ENCODE measurements at regions not wholly inside any gene's neighbourhood (a gene's known extent, or its start where the extent isn't known, plus 50 kb on each side); places are given as distances from the start of the nearest gene placed in this dataset.

GRCh38 chr1:193565971-193566577 is 379.7 kb upstream of the B3GALT2 start:
- H3K27me3 Mint-ChIP-seq (ENCODE audit: low read depth) = no peaks in the 10 kb centered on the region
- no peak overlapping the region for H3K27ac Mint-ChIP-seq
- H3K4me1 Mint-ChIP-seq (ENCODE audit: low read depth) = peaks cover 24% of the 10 kb centered on the region
- H3K4me3 Mint-ChIP-seq = no peak overlapping the region
- peaks cover 18% of the 10 kb centered on the region for H3K9me3 Mint-ChIP-seq
- DNase-seq (ENCODE audit: low spot score) = no peak
- H3K36me3 Mint-ChIP-seq (ENCODE audit: low read depth) = peaks cover 12% of the 10 kb centered on the region

GRCh38 chr1:193562121-193562520 is 375.7 kb upstream of the B3GALT2 start:
- H3K27ac Mint-ChIP-seq = no peak overlapping the region
- DNase-seq (ENCODE audit: low spot score) = no peak
- H3K36me3 Mint-ChIP-seq (ENCODE audit: low read depth) = peaks cover 7% of the 10 kb centered on the region
- no peaks in the 10 kb centered on the region for H3K27me3 Mint-ChIP-seq (ENCODE audit: low read depth)
- H3K4me3 Mint-ChIP-seq = no peak overlapping the region
- no peaks in the 10 kb centered on the region for H3K9me3 Mint-ChIP-seq
- H3K4me1 Mint-ChIP-seq (ENCODE audit: low read depth) = peaks cover 13% of the 10 kb centered on the region

GRCh38 chr1:193558491-193559028 is 372.1 kb upstream of the B3GALT2 start:
- Mint-ChIP-seq H3K9me3 (no peaks in the 10 kb centered on the region), H3K4me1 (ENCODE audit: low read depth) (peaks cover 10% of the 10 kb centered on the region), H3K4me3 (no peak overlapping the region), H3K27me3 (ENCODE audit: low read depth) (no peaks in the 10 kb centered on the region), H3K36me3 (ENCODE audit: low read depth) (peaks cover 6% of the 10 kb centered on the region), H3K27ac (peak overlapping the region; percentile 32)
- peak; percentile 8 for DNase-seq (ENCODE audit: low spot score)

GRCh38 chr1:193555662-193556441 is 369.4 kb upstream of the B3GALT2 start:
- no peak for DNase-seq (ENCODE audit: low spot score)
- H3K27ac Mint-ChIP-seq = no peak overlapping the region
- H3K4me3 Mint-ChIP-seq = no peak overlapping the region
- peaks cover 6% of the 10 kb centered on the region for H3K36me3 Mint-ChIP-seq (ENCODE audit: low read depth)
- no peaks in the 10 kb centered on the region for H3K27me3 Mint-ChIP-seq (ENCODE audit: low read depth)
- no peaks in the 10 kb centered on the region for H3K9me3 Mint-ChIP-seq
- H3K4me1 Mint-ChIP-seq (ENCODE audit: low read depth) = peaks cover 8% of the 10 kb centered on the region

- peaks cover 2% of the 10 kb centered on the region for H3K36me3 Mint-ChIP-seq (ENCODE audit: low read depth)
- no peak overlapping the region for H3K27ac Mint-ChIP-seq
- DNase-seq (ENCODE audit: low spot score) = no peak
- no peak overlapping the region for H3K4me3 Mint-ChIP-seq
- no peaks in the 10 kb centered on the region for H3K9me3 Mint-ChIP-seq
- H3K4me1 Mint-ChIP-seq (ENCODE audit: low read depth) = peaks cover 6% of the 10 kb centered on the region
- no peaks in the 10 kb centered on the region for H3K27me3 Mint-ChIP-seq (ENCODE audit: low read depth)
Measured at GRCh38 chr1:193553564-193553963, 367.2 kb upstream of the B3GALT2 start.

- no peaks in the 10 kb centered on the region for H3K27me3 Mint-ChIP-seq (ENCODE audit: low read depth)
- no peak overlapping the region for H3K4me3 Mint-ChIP-seq
- peaks cover 2% of the 10 kb centered on the region for H3K36me3 Mint-ChIP-seq (ENCODE audit: low read depth)
- H3K9me3 Mint-ChIP-seq = no peaks in the 10 kb centered on the region
- H3K4me1 Mint-ChIP-seq (ENCODE audit: low read depth) = peaks cover 3% of the 10 kb centered on the region
- H3K27ac Mint-ChIP-seq = no peak overlapping the region
- no peak for DNase-seq (ENCODE audit: low spot score)
Measured at GRCh38 chr1:193552274-193552673, 365.9 kb upstream of the B3GALT2 start.

- no peaks in the 10 kb centered on the region for H3K27me3 Mint-ChIP-seq (ENCODE audit: low read depth)
- no peak overlapping the region for H3K4me3 Mint-ChIP-seq
- peaks cover 2% of the 10 kb centered on the region for H3K36me3 Mint-ChIP-seq (ENCODE audit: low read depth)
- H3K4me1 Mint-ChIP-seq (ENCODE audit: low read depth) = peaks cover 8% of the 10 kb centered on the region
- H3K9me3 Mint-ChIP-seq = peaks cover 3% of the 10 kb centered on the region
- DNase-seq (ENCODE audit: low spot score) = no peak
- H3K27ac Mint-ChIP-seq = no peak overlapping the region
Measured at GRCh38 chr1:193549081-193549480, 362.7 kb upstream of the B3GALT2 start.

- DNase-seq (ENCODE audit: low spot score) = no peak
- Mint-ChIP-seq H3K36me3 (ENCODE audit: low read depth) (peaks cover 14% of the 10 kb centered on the region), H3K4me3 (no peak overlapping the region), H3K27me3 (ENCODE audit: low read depth) (no peaks in the 10 kb centered on the region), H3K4me1 (ENCODE audit: low read depth) (peaks cover 25% of the 10 kb centered on the region), H3K27ac (no peak overlapping the region), H3K9me3 (peaks cover 7% of the 10 kb centered on the region)
Measured at GRCh38 chr1:193545171-193545570, 358.8 kb upstream of the B3GALT2 start.

- no peak for DNase-seq (ENCODE audit: low spot score)
- H3K9me3 Mint-ChIP-seq = peaks cover 7% of the 10 kb centered on the region
- H3K27ac Mint-ChIP-seq = no peak overlapping the region
- H3K36me3 Mint-ChIP-seq (ENCODE audit: low read depth) = peaks cover 13% of the 10 kb centered on the region
- H3K4me1 Mint-ChIP-seq (ENCODE audit: low read depth) = peaks cover 37% of the 10 kb centered on the region
- no peaks in the 10 kb centered on the region for H3K27me3 Mint-ChIP-seq (ENCODE audit: low read depth)
- no peak overlapping the region for H3K4me3 Mint-ChIP-seq
Measured at GRCh38 chr1:193543259-193543658, 356.8 kb upstream of the B3GALT2 start.

GRCh38 chr1:193542690-193543089 is 356.3 kb upstream of the B3GALT2 start:
- DNase-seq (ENCODE audit: low spot score) = no peak
- H3K27ac Mint-ChIP-seq = peak overlapping the region; percentile 4
- no peaks in the 10 kb centered on the region for H3K27me3 Mint-ChIP-seq (ENCODE audit: low read depth)
- H3K36me3 Mint-ChIP-seq (ENCODE audit: low read depth) = peaks cover 13% of the 10 kb centered on the region
- H3K4me3 Mint-ChIP-seq = no peak overlapping the region
- H3K9me3 Mint-ChIP-seq = peaks cover 7% of the 10 kb centered on the region
- H3K4me1 Mint-ChIP-seq (ENCODE audit: low read depth) = peaks cover 42% of the 10 kb centered on the region

- Mint-ChIP-seq H3K9me3 (peaks cover 7% of the 10 kb centered on the region), H3K27me3 (ENCODE audit: low read depth) (no peaks in the 10 kb centered on the region), H3K27ac (peak overlapping the region; percentile 96), H3K4me1 (ENCODE audit: low read depth) (peaks cover 46% of the 10 kb centered on the region), H3K4me3 (peak overlapping the region; percentile 70), H3K36me3 (ENCODE audit: low read depth) (peaks cover 13% of the 10 kb centered on the region)
- DNase-seq (ENCODE audit: low spot score) = no peak
Measured at GRCh38 chr1:193540511-193540910, 354.1 kb upstream of the B3GALT2 start.

- peaks cover 10% of the 10 kb centered on the region for H3K9me3 Mint-ChIP-seq
- H3K27me3 Mint-ChIP-seq (ENCODE audit: low read depth) = no peaks in the 10 kb centered on the region
- peak; percentile 22 for DNase-seq (ENCODE audit: low spot score)
- peaks cover 46% of the 10 kb centered on the region for H3K4me1 Mint-ChIP-seq (ENCODE audit: low read depth)
- H3K4me3 Mint-ChIP-seq = peak overlapping the region; percentile 70
- H3K36me3 Mint-ChIP-seq (ENCODE audit: low read depth) = peaks cover 13% of the 10 kb centered on the region
- peak overlapping the region; percentile 96 for H3K27ac Mint-ChIP-seq
Measured at GRCh38 chr1:193539731-193540459, 353.5 kb upstream of the B3GALT2 start.

- peak; percentile 62 for DNase-seq (ENCODE audit: low spot score)
- peaks cover 46% of the 10 kb centered on the region for H3K4me1 Mint-ChIP-seq (ENCODE audit: low read depth)
- H3K4me3 Mint-ChIP-seq = peak overlapping the region; percentile 14
- H3K27ac Mint-ChIP-seq = peak overlapping the region; percentile 77
- H3K9me3 Mint-ChIP-seq = peaks cover 3% of the 10 kb centered on the region
- no peaks in the 10 kb centered on the region for H3K27me3 Mint-ChIP-seq (ENCODE audit: low read depth)
- H3K36me3 Mint-ChIP-seq (ENCODE audit: low read depth) = peaks cover 16% of the 10 kb centered on the region
Measured at GRCh38 chr1:193538680-193539079, 352.3 kb upstream of the B3GALT2 start.

- H3K4me3 Mint-ChIP-seq = peak overlapping the region; percentile 71
- H3K27ac Mint-ChIP-seq = peak overlapping the region; percentile 91
- H3K36me3 Mint-ChIP-seq (ENCODE audit: low read depth) = peaks cover 15% of the 10 kb centered on the region
- peaks cover 46% of the 10 kb centered on the region for H3K4me1 Mint-ChIP-seq (ENCODE audit: low read depth)
- no peak for DNase-seq (ENCODE audit: low spot score)
- no peaks in the 10 kb centered on the region for H3K27me3 Mint-ChIP-seq (ENCODE audit: low read depth)
- peaks cover 3% of the 10 kb centered on the region for H3K9me3 Mint-ChIP-seq
Measured at GRCh38 chr1:193538003-193538354, 351.6 kb upstream of the B3GALT2 start.
